Omental fat pad (tissue), 3 donors: ENCODE measurements at regions not wholly inside any gene's neighbourhood (a gene's known extent, or its start where the extent isn't known, plus 50 kb on each side); places are given as distances from the start of the nearest gene placed in this dataset.

Experiments
- ATAC-seq: fragments of 150-250 bp; one replicate; pipeline ENCODE4 v1.9.1; 2016; ENCODE audit warnings: mild to moderate bottlenecking, moderate library complexity; ENCODE audit not compliant: low FRiP score
- DNase-seq: peaks from one replicate; pipeline ENCODE4 v3.0.0-alpha.2; 2019; ENCODE audit warnings: low spot score
- TF ChIP-seq, protein P1 (sequence below), 3 donors: fragments of 450-650 bp; IDR thresholded peaks; one replicate each; pipeline ENCODE4 v1.5.1; 2016 to 2017; ENCODE audit warnings: antibody characterized with exemption in 3 of 3, mild to moderate bottlenecking in 3 of 3, moderate library complexity in 2 of 3

DNA sequence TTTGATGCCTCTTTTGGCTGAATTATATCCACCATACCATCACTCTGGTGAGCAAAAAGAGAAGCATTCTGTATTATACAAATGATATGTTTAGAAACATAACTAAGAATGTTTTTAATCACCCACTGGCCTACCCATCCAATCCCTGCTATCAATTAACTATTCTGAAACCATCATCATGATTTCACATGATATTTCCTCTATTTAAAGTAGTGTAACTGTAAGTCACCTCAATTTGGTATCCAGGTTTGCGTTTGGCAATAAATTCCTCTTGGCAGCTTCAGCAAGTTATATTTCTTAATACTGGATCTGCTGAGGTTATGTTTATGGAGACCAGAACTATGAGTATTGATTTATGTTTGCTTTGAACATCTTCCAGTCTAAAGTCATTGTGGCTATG, 332.1 kb downstream of the UTRN start:
- TF ChIP-seq, protein P1, sequence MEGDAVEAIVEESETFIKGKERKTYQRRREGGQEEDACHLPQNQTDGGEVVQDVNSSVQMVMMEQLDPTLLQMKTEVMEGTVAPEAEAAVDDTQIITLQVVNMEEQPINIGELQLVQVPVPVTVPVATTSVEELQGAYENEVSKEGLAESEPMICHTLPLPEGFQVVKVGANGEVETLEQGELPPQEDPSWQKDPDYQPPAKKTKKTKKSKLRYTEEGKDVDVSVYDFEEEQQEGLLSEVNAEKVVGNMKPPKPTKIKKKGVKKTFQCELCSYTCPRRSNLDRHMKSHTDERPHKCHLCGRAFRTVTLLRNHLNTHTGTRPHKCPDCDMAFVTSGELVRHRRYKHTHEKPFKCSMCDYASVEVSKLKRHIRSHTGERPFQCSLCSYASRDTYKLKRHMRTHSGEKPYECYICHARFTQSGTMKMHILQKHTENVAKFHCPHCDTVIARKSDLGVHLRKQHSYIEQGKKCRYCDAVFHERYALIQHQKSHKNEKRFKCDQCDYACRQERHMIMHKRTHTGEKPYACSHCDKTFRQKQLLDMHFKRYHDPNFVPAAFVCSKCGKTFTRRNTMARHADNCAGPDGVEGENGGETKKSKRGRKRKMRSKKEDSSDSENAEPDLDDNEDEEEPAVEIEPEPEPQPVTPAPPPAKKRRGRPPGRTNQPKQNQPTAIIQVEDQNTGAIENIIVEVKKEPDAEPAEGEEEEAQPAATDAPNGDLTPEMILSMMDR (IDR thresholded peaks at IDR 0.05) = no peak
- DNase-seq (no peak), ATAC-seq (no peak)

DNA sequence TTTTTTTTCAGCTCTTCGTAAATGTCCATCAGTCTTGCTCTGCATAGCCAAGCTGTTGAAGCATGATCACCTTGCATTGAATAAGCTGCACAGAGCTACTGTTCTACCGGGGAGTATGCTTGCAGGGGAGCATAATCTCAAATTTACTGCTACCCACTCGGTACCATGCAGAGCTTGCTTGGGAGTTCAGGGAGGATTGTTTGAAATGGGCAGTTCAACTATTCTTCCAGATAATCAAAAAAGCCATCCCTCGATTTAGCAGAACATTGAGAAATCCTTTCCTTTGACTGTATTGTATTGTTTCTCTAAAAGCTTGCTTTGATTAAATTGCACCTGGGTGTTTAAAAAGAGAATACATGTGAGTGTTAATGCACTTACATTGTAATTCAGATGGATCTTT, 332.6 kb downstream of the UTRN start:
- DNase-seq = no peak
- TF ChIP-seq, protein P1 (IDR thresholded peaks at IDR 0.05) = no peak
- ATAC-seq = no peak

DNA sequence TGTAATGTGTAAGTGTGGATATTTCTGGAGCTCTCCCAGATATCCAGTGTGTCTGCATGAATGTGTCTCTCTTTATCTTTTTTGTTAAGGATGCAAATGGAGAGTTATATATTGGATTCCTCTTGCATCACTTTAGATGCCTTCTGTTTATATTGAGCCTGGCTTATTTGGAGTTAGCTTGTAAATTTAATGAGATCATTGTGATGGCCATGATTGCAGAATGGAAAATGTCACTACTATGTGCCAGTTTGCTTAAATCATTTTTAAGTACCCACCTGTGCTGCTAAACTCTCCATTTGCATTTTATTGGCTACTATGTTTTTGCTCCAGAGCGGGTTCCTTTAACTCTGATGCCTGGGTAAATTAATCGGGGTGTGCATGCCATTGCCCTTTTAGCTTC, 334.8 kb downstream of the UTRN start:
- no peak for ATAC-seq
- no peak for DNase-seq
- TF ChIP-seq, protein P1 (IDR thresholded peaks at IDR 0.05) = no peak

DNA sequence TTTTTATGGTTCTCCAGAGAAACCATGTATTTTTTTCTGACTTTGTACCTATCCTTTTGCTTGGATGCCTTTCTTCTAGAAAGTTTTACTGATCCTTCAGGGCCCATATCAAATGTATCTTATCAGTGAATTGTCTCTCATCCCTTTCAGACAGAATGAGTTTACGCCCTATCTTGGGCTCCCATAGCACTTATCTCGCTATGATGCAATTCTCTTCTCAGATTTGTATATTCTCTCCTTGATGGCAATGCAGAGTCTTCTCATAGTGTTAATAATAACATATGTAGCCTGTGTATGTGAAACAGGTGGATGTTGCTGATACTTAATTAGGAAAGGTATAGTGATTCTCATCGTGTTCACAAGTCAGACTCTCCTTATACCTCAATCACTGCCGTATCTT, 336.2 kb downstream of the UTRN start:
- no peak for DNase-seq
- no peak for ATAC-seq
- TF ChIP-seq, protein P1 (IDR thresholded peaks at IDR 0.05) = no peak

DNA sequence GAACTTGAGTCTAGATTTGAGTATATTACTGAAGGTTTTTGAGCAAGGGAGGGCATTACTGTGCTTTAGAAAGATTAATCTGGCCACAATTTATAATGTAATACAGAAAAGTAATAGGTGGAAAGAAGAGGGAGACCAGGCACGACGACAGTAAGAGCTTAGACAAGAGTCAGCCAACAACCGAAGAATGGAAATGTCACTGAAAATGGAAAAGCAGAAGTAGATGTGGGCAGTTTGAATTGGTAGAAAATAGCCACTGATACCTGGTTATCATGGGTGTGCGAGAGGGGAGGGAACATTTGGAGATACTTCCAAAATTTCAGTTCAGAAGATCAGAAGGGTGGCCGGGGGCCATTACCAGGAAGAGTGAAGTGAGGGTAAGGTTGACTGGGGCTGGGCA, 339.1 kb downstream of the UTRN start:
- ATAC-seq = no peak
- no peak for DNase-seq
- TF ChIP-seq, protein P1 (IDR thresholded peaks at IDR 0.05) = no peak

DNA sequence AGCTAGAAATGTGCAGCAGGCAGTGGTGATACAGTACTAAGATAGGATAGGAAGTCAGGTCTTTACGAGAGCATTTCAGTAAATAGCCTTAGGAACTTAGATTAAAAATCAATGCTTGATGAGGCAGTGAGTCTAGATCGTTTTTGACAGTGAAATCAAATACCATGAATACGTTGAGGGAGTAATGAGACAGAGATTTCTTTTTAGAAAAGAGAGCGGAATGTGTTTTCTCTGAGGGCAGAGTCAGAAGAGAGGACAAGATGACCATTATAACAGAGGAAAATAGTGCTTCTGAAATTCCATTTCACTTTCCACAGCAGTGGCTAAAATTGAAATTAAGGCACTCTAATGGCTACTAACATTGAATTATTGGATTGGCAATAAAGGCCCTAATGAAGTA, 339.6 kb downstream of the UTRN start:
- ATAC-seq (no peak), DNase-seq (no peak)
- TF ChIP-seq, protein P1 (IDR thresholded peaks at IDR 0.05) = no peak

DNA sequence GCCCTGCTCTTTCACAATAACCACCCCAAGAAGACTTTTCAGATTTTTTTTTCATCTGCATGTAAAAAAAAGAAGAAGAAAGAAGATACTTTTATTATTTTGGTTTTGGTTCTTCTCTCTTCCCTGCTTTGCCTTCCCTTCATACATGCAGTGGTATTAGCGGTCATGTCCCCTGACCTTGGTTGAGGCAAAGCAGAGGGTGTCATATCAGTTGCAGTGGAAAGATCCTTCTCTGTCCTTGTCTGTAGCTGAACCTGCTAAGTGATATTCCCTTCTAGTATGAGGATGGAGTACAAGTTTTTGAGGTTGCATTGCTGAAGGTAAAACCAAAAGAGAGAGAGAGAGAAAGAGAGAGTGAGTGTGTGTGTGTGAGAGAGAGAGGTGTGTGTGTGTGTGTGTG, 345.7 kb downstream of the UTRN start:
- DNase-seq = no peak
- ATAC-seq = no peak
- TF ChIP-seq, protein P1 (IDR thresholded peaks at IDR 0.05) = no peak
